Prostate gland (tissue), 2 donors: ENCODE measurements at regions not wholly inside any gene's neighbourhood (a gene's known extent, or its start where the extent isn't known, plus 50 kb on each side); places are given as distances from the start of the nearest gene placed in this dataset.

Experiments used
- DNase-seq: peaks from one replicate; pipeline ENCODE4 v3.0.0-alpha.2; 2019; ENCODE audit warnings: low spot score
- H3K27ac ChIP-seq, 2 donors: fragments of 200-600 bp; sonication (generic); 2 replicates each; pipeline ENCODE4 v1.5.1; 2017 to 2019
- H3K27me3 ChIP-seq: fragments of 200-600 bp; sonication (generic); replicated peaks from 2 replicates; pipeline ENCODE4 v1.5.1; 2019; ENCODE audit not compliant: insufficient read depth
- H3K36me3 ChIP-seq, 2 donors: fragments of 200-600 bp; sonication (generic); 1 replicate in 1 of 2; 2 replicates in 1 of 2; pipeline versions ENCODE4 v1.5.1 to v1.8.1; 2017 to 2019
- H3K4me1 ChIP-seq: fragments of 200-600 bp; sonication (generic); replicated peaks from 2 replicates; pipeline ENCODE4 v1.5.1; 2019
- H3K4me3 ChIP-seq, 2 donors: fragments of 200-600 bp; sonication (generic); 2 replicates each; pipeline ENCODE4 v1.5.1; 2017 to 2019
- H3K9me3 ChIP-seq: fragments of 200-600 bp; sonication (generic); 2 replicates; pipeline ENCODE4 v1.5.1; 2017
- CTCF ChIP-seq, 4 experiments: fragments of 200-600 bp in 2 of 4; fragments of 450-650 bp in 2 of 4; sonication (generic) in 2 of 4; IDR thresholded peaks; 1 replicate in 3 of 4; 2 replicates in 1 of 4; pipeline ENCODE4 v1.5.1; 2016 to 2019; ENCODE audit warnings: antibody characterized with exemption in 4 of 4, mild to moderate bottlenecking in 2 of 4, moderate library complexity in 2 of 4
- POLR2A ChIP-seq: fragments of 450-650 bp; IDR thresholded peaks from one replicate; pipeline ENCODE4 v1.6.1; 2016; ENCODE audit warnings: antibody characterized with exemption, mild to moderate bottlenecking
- POLR2AphosphoS5 ChIP-seq: sonication (generic); formaldehyde crosslinking; IDR thresholded peaks from one replicate; pipeline ENCODE4 v1.6.1; 2017; ENCODE audit warnings: antibody characterized with exemption
- WGBS: methylation state at CpG from one replicate; pipeline ENCODE4 v1.1.5; 2018; 5-methylcytosine and 5-hydroxymethylcytosine counted together
- intact Hi-C: fragments of 100-400 bp; cut with DNase I; formaldehyde crosslinking; loops from one replicate; pipeline ENCODE4 v1.14.2; 2022

- Histone ChIP-seq H3K27ac (no peak overlapping the region), H3K27me3 (no peaks in the 10 kb centered on the region), H3K4me1 (no peaks in the 10 kb centered on the region), H3K36me3 (no peaks in the 10 kb centered on the region), H3K4me3 (no peak overlapping the region), H3K9me3 (no peaks in the 10 kb centered on the region)
- no peak for DNase-seq
- intact Hi-C loops: no loop called here
- 82% methylated on average over 2 of the region's 2 CpGs for WGBS
- TF ChIP-seq CTCF (IDR thresholded peaks at IDR 0.05) (no peak), POLR2AphosphoS5 (no peak), POLR2A (no peak)
Observed at GRCh38 chr4:136412708-136413107, 1119.6 kb downstream of the PCDH18 start.

GRCh38 chr4:136400829-136401228, 1131.5 kb downstream of the PCDH18 start:
- 86% methylated on average over 5 of the region's 5 CpGs for WGBS
- Histone ChIP-seq H3K27me3 (no peaks in the 10 kb centered on the region), H3K4me1 (no peaks in the 10 kb centered on the region), H3K9me3 (no peaks in the 10 kb centered on the region), H3K4me3 (no peak overlapping the region), H3K27ac (no peak overlapping the region), H3K36me3 (no peaks in the 10 kb centered on the region)
- TF ChIP-seq POLR2A (no peak), POLR2AphosphoS5 (no peak), CTCF (IDR thresholded peaks at IDR 0.05) (no peak)
- no peak for DNase-seq
- intact Hi-C loops: no loop called here

DNA sequence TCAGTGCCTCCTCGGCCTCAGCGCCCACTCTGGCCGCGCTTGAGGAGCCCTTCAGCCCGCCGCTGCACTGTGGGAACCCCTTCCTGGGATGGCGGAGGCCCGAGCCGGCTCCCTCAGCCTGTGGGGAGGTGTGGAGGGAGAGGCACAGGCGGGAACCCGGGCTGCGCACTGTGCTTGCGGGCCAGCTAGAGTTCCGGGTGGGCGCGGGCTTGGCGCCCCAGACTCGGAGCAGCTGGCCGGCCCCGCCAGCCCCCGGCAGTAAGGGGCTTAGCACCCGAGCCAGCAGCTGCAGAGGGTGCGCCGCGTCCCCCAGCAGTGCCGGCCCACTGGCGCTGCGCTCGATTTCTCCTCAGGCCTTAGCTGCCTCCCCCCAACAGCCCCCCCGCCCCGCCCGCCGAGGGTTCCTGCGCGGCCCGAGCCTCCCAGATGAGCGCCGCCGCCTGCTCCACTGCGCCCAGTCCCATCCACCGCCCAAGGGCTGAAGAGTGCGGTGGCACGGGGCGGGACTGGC, 1137.0 kb downstream of the PCDH18 start:
- H3K4me1 ChIP-seq: no peaks in the 10 kb centered on the region
- no peak overlapping the region for H3K27ac ChIP-seq
- intact Hi-C loops: no loop called here
- H3K4me3 ChIP-seq: no peak overlapping the region
- no peaks in the 10 kb centered on the region for H3K9me3 ChIP-seq
- TF ChIP-seq POLR2A: no peak
- no peak for TF ChIP-seq CTCF (IDR thresholded peaks at IDR 0.05)
- TF ChIP-seq POLR2AphosphoS5: no peak
- no peak for DNase-seq
- H3K36me3 ChIP-seq: no peaks in the 10 kb centered on the region
- no peaks in the 10 kb centered on the region for H3K27me3 ChIP-seq
- 94% methylated on average over 36 of the region's 44 CpGs for WGBS

GRCh38 chr4:136392576-136392975, 1139.7 kb downstream of the PCDH18 start:
- intact Hi-C loops: no loop called here
- no peak for DNase-seq
- H3K9me3 ChIP-seq: no peaks in the 10 kb centered on the region
- H3K4me3 ChIP-seq: no peak overlapping the region
- TF ChIP-seq POLR2A: no peak
- no peaks in the 10 kb centered on the region for H3K27me3 ChIP-seq
- H3K4me1 ChIP-seq: no peaks in the 10 kb centered on the region
- H3K36me3 ChIP-seq: no peaks in the 10 kb centered on the region
- no peak overlapping the region for H3K27ac ChIP-seq

GRCh38 chr4:136390824-136391223, 1141.5 kb downstream of the PCDH18 start:
- Histone ChIP-seq H3K27ac (no peak overlapping the region), H3K4me1 (no peaks in the 10 kb centered on the region), H3K36me3 (no peaks in the 10 kb centered on the region), H3K9me3 (no peaks in the 10 kb centered on the region), H3K27me3 (no peaks in the 10 kb centered on the region), H3K4me3 (no peak overlapping the region)
- WGBS: 93% methylated on average over 1 of the region's 1 CpG
- intact Hi-C loops: no loop called here
- no peak for DNase-seq
- TF ChIP-seq CTCF (IDR thresholded peaks at IDR 0.05): no peak
- TF ChIP-seq POLR2AphosphoS5: no peak
- no peak for TF ChIP-seq POLR2A
